SHP77 (cell line): ENCODE measurements at regions not wholly inside any gene's neighbourhood (a gene's known extent, or its start where the extent isn't known, plus 50 kb on each side); places are given as distances from the start of the nearest gene placed in this dataset.
"Not testable (repeated sequence)": the region's sequence is repeated elsewhere in the genome, so short reads cannot be mapped to it uniquely, and the experiment has no call there.

Experiments used
- DNase-seq, 2 experiments: peaks; one replicate each; lab custom pipeline; 2025; lab: John Stamatoyannopoulos, UW

DNA sequence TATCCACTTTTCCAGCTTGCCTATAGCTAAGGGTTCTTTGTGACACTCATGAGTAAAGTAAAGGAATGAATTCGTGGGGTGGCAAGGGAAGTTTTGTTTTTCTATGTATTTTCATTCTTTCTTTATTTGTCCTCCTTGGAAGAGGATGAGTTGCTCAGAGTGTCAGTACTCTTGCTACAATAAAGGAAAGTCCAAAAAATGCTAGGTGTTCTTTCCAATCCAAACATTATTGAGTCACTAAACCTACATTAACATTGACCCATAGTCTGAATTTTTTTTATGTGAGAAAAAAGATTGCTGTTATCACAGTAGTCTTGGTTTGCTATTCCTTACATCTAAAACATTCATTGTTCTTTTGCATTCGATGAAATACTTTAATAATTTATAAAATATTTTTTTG lies 959.9 kb upstream of the ADGRL4 start:
- no peak for DNase-seq

DNA sequence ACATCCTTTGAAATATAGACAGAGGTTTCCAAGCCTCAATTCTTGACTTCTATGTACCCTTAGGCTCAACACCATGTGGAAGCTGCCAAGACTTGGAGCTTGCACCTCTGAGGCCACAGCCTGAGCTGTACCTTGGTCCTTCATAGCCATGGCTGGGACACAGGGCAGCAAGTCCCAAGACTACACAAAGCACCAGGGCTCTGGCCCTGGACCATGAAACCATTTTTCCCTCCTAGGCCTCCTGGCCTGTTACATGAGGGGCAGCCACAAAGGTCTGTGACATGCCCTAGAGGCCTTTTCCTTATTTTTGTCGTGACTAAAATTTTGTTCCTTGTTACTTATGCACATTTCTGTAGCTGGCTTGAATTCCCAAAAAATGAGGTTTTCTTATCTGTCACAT lies 953.1 kb upstream of the ADGRL4 start:
- no peak for DNase-seq

DNA sequence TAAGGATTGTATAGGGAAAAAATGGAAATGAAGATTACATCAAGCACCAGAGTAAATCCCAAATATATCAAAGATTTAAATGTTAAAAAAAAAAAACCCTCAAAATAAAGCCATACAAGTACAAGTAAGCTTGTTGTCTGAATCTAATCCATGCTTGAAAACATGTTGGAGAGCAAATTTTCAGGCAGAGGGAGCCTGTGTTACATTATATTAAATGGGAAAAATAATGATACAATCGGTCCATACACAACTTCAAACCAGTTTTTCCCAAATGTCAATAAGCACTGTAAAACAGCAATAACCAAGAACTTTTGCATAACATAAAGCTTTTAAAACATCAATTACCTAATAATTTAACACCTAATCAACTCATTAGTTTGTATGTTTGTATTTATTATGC lies 949.4 kb upstream of the ADGRL4 start:
- DNase-seq, result no peak

DNA sequence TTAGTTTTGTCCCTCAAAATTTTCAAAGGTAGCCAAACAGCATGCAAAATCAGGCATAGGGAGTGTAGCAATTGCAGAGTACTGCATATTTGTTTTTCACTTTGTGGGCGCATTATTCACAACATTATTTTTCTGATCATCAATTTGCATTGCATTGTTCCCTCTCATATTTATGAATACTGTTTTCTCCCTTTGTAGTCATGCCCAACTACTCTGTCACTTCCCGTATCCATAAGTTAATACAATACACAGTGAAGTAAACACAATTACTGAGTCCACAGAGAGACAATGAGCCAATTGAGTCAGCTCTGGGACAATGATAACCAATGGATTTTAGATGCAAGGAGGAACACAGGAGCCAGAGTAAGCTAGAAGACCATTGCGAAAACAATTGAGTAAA lies 944.0 kb upstream of the ADGRL4 start:
- DNase-seq, result no peak

DNA sequence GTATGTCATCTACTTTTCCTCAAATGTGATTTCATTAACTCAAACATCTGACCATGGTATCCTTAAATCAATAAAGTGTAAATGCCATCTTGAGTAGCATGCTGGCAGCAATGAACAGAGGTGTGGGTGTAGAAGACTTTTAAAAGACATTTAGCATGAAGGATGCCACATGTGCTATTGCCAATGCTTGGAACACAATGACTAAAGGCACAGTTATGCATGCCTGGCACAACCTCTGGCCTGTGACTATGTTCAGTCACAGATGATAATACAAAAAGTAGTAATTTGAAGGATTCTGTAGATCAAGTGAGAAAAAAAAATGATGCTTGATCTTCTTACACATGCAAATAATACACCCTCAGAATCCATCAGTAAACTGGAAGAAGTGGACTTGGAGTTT lies 938.9 kb upstream of the ADGRL4 start:
- no peak for DNase-seq

DNA sequence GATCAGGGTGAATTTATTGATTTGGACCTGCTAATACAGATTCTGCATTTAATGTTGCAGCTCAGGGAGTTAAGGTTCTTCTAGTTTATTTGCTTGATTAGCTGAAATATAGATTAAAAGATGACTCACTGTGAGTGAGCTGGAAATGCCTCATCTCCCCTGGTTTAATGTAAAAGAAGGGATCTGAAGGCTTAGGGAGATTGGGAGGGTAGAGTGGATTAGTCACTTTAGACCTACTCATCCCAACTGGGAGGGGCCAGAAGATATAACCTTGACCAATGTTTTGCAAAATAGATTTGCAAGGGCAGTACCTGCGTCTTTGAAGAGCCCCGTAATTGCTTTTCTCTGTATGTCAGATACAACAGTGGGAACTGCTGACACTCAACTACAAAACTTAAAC lies 922.8 kb upstream of the ADGRL4 start:
- no peak for DNase-seq

DNA sequence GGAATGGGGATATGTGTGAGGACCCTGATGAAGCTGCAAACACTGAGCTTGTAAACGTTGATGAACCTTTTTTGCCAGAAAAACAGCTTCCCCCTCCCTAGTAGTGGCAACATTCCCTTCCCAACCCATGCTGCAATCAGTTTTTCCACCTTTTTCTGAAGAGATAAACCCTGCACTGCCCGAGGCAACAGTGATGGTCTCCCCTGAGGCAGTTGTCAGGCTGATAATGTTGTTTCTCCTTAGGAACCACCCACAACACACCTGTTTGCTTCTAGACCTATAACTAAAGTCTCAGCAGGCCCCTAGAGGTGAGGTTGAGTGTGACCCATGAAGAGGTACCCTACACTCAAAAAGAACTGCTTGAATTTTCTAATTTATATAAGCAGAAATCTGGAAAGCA lies 922.4 kb upstream of the ADGRL4 start:
- DNase-seq, result no peak

DNA sequence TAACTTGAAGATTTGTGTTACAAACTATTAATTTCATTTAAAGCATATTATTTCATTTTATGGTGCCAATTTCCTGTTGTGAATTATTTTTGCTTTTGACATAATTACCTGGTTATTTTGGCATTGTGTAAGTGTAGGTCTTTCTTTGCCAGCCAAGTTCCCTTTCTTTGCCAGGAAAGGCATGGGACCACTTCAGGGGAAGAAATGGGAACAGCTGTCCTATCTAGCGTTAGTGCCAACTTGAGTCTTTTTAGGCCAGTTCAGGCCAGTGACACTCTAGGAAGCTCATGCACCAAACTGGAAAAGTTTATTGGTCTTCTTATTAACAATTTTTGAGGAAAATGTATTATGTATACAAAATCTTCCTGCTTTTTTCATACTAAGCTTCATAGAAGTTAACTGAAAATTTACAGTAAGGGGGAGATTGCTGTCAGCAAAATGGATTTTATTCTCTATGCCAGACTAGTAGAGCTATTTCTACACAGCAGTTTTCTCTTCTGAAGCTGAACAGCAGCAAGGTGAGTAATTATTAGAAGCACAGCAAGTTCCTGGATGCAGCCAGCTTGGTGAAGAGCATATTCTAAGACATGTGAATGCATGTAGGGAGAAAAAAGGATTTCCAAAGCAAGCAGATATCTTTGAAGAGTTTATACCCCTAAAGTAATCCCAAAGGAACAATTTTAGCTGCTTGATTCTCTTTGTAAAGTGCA lies 914.6 kb upstream of the ADGRL4 start:
- no peak for DNase-seq

DNA sequence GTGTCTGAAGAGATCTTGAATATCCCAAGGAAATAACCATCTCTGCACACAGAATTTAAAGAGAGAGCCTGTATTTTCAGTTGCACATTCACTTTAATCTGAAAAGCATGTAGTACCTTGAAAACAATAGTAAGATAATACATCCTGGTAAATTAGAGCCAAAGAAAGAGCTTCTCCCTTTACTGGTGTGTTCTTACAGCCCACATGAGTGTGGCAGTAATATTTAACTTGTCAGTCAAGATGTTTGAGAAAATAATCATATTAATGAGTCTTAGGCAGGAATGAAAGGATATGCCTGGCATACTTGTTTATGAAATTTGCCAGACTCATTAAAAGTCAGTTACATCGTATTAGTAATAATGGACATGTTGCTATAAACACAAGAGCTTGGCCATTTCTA lies 908.4 kb upstream of the ADGRL4 start:
- no peak for DNase-seq

DNA sequence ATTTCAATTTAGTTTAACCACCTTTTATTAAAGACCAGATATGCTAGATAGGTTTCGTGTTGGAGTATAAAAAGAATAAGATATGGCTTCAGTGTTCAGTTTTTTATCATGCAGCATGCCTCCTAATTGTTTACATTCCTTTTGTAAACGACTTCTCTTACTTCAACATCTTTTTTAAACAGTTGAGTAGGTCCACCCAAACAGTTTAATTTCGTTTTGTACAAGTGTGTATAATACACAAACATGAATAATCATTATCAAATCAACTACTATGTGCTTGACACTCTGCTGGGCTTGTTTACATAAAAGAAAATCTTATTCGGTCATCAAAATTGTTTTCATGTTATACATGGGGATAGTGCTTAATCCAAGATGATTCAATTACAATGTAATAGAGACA lies 906.3 kb upstream of the ADGRL4 start:
- no peak for DNase-seq

DNA sequence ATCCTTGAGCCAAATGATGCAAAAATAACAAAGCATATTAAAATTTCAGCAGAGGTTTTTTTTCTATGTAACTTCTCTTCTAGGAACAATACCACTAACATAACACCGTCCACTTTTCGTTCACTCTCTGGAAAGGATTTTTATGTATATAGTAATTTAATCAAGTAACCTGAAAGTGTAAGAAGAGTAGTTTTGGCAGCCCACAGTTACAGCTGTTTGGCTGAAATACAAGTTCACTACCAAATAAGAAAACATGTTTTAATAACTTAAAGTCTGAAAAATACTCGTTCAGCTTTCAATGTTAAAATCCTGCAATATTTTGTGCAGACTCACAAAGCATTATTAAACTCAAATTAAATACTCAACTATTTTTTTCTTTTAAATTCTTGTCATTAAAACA lies 896.8 kb upstream of the ADGRL4 start:
- DNase-seq, result no peak

DNA sequence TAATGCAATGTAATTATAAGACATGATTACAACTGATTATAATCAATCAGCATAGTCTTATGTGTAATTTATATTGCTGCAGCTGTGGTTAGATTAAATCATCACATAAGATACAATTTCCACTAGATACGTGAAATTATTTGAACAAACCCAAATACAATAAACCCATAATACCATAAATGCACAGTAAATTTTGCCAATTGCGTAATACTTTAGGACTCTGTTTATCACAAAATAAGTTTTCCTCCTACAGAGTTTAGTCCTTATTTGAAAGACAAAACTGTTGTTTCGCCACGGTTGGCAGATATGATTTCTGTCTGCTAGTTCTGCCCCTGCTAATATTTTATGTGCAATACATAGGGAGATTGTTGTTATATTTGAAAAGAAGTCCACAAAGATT lies 895.9 kb upstream of the ADGRL4 start:
- no peak for DNase-seq

DNA sequence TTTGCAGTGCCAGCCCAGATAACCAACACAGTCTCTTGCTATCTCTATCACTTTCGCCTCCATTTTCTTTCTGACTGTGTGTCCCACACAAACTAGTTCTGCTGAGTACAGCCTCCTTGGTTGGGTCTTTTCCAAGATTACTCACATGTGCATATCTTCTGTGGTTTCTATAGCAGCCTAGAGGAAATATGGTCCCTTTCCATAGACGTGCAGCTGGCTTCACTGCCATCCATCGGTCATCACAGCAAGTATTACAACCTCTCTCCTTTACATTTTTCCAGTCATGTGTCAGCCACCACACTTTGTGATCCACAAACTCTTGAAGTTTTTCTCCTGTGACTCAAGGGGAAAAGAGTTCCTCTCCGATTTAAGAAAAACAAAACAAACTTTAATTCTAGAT lies 893.4 kb upstream of the ADGRL4 start:
- no peak for DNase-seq

DNA sequence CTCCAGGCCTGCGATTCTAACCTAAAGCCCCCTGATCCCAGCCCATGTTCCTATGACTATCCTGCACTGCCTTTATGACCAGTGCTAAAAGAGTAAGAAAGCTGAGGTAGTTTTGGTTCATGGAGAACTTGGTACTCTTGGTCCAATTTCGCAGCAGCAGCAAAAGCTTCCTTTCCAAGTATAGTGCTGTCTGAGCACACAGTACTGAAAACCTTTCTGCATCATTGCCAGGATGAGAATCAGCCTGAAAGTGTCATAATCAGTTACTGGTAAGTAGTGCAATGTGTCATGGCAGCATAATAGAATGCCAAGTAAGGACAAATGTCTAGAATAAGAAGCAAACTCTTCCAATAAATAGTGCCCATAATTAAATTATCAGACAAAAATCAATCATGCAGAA lies 889.6 kb upstream of the ADGRL4 start:
- no peak for DNase-seq

DNA sequence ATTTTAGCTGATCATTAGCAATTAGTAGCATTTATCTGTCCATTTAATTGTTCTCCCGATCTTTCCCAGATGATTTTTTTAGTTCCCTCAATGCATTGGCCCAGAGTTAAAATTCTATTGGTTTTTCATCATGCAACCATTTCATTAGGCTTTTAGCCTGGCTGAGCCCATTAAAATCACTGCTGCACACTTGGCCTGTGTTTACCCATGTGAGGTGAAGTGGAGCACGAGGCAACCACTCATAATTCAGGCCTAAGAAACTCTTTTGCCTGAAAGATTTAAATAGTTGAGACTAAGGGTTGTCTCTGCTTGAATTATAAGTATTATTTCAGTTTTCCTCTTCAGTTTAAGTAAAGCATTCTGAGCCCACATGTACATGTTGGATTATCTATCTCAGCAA lies 889.0 kb upstream of the ADGRL4 start:
- no peak for DNase-seq

DNA sequence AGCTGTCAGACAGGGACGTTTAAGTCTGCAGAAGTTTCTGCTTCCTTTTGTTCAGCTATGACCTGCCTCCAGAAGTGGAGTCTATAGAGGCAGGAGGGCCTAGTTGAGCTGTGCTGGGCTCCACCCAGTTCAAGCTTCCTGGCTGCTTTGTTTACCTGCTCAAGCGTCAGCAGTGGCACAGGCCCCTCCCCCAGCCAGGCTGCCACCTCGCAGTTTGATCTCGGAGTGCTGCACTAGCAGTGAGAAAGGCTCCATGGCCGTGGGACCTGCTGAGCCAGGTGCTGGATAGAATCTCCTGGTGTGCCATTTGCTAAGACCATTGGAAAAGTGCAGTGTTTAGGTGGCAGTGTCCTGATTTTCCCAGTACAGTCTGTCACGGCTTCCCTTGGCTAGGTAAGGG lies 887.6 kb upstream of the ADGRL4 start:
- DNase-seq, result not testable (repeated sequence)

DNA sequence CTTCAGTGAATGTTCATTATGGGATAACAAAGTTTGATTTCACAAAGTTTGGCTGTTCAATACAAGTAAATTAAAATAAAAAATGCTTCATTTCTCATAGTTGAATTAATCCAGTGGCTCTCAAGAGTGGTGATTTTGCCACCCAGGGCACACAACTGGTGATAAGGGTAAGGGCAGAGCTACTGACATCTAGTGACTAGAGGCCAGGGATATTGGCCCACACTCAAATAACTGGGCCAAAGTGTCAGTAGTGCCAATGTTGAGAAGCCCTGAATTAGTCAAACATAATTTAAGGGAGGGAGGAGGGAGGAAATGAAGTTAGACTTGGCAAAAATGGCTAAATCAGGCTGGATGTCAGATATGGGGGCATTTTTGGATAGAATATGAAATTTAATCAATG lies 880.5 kb upstream of the ADGRL4 start:
- no peak for DNase-seq

DNA sequence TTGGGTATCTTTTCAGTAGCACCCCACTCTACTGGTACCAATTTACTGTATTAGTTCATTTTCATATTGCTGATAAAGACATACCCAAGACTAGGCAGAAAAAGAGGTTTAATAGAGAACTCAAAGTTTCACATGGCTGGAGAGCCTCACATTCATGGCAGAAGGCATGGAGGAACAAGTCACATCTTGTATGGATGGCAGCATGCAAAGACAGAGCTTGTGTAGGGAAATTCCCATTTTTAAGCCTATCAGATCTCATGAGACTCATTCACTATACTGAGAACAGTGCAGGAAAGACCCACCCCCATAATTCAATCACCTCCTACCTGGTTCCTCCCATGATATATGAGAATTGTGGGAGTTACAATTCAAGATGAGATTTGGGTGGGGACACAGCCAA lies 878.6 kb upstream of the ADGRL4 start:
- DNase-seq, result no peak

DNA sequence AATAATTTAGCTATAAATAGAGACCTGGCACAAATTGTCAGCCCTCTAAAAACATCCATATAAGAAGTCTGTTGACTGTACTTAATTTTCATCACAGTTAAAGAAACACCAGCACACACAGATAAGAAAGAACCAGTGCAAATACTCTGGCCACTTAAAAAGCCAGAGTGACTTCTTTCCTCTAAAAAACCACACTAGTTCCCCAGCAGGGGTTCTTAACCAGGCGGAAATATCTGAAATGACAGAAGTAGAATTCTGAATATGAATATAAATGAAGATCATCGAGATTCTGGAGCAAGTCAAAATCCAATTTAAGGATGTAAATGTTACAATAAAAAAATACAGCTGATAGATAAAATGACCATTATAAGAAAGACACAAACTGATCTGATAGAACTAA lies 870.6 kb upstream of the ADGRL4 start:
- no peak for DNase-seq

DNA sequence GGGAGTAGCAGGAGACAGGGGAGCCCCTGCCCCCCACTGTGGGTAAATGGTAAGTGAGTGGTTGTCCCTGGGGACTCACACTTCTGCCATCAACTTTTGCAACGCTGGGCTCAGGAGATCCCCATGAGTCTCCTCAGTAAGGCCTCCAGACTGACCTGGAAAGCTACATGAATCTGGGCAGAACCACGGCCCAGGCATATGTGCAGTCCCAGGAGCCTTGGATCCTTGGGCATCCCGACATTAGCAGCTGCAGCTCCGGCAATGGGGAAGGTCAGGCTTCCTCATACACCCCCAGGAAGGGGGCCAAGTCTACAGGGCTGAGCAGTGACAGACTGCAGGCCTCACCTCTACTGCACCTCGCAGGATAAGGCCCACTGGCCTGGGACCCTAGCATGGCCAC lies 868.7 kb upstream of the ADGRL4 start:
- DNase-seq, result no peak

DNA sequence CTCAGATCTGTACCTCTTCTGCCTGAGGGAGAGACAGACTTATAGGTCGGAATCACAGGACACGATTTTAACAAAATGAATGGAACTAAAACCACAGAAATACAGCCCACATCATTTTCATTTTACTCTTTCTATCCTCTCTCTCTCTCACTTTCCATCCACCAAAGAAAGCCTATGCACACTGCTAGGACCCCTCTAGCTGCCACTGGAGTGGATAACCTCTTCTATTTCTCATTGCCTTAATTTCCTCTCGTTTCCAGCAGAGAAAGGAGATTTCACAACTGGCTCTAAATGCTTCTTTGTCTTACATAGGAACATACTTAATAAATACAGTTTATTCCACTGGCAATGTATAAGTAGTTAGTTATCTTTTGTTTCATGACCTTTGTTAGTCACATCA lies 867.8 kb upstream of the ADGRL4 start:
- no peak for DNase-seq

DNA sequence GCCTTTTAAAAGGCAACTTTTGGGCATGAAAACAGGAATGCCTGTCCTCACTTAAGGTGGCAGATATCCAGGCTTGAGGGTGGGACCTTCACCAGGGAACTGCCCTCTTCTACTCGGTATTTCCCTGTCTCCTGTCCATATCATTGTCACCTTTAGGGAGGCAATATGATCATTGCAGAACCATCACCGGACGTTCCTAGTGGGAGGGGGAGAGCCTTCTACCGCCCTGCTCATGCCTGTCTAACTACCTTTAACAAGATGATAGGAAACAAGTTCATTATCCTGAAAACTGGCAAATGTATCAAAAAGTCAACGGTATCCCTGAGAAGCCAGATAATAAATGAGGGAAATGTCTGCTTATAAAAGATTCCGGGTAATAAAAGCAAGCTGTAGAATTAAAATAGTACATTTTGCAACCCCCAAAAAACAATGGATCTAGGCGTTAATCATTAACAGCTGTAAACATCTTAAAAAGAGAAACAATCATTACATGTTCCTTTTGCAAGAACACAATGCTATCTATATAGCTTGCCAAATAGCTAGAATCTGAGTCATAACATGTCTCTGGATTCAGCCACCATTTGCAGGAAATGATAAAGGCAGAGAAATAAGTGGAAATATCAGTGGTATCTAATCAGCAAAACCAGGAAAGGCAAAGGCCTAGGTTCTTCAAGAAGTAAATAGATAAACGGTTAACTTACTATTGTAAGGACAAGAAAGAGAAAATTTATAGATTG lies 852.9 kb upstream of the ADGRL4 start:
- DNase-seq, result no peak

DNA sequence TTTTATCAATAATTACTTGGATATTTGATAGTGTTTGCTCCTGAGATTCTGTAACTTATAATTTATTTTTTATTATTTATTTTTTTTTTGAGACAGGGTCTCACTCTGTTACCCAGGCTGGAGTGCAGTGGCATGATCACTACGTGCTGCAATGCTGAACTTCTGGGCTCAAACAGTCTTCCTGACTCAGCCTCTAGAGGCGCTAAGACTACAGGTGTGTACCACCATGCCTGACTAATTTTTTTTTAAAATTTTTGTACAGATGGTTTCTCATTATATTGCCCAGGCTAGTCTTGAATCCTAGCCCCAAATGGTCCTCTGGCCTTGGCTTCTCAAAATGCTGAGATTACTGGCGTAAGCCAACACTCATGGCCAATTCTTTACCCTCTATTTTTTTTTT lies 845.5 kb upstream of the ADGRL4 start:
- DNase-seq, result no peak

DNA sequence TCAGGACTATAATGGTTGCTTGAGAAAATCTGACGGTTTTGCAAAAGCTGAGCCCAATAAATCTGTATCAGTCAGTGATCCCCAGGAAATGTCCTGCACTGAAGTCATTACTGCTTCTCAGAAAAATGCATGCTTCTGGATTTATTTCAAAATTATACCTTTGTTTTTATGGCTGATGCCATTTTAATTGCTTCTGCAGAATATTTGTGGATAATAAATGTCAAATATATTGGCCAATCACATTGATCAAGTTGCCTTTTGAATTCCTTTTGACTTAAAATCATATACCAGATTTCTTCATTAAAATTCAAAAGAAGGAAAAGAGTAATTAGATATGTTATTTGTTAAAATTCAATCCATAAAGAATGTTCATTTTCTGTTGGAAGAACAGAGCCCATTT lies 842.9 kb upstream of the ADGRL4 start:
- no peak for DNase-seq
